T-helper 2 cell treated with Interferon-gamma antibody and Interleukin-4, amounts not matched to agents 5 μg/mL and 100 μg/mL, for 36 hours (primary cell): ENCODE measurements at regions not wholly inside any gene's neighbourhood (a gene's known extent, or its start where the extent isn't known, plus 50 kb on each side); places are given as distances from the start of the nearest gene placed in this dataset.

Source experiments
- DNase-seq: peaks from one replicate; pipeline ENCODE4 v3.0.0; 2021; ENCODE audit warnings: low spot score
- H3K27ac Mint-ChIP-seq: one replicate; pipeline ENCODE4 v1.8.0; 2021; ENCODE audit warnings: mild to moderate bottlenecking, mixed read lengths
- H3K27me3 Mint-ChIP-seq: one replicate; pipeline ENCODE4 v1.8.0; 2021; ENCODE audit warnings: low read depth, mixed read lengths
- H3K36me3 Mint-ChIP-seq: one replicate; pipeline ENCODE4 v1.8.0; 2021; ENCODE audit warnings: low read depth, mixed read lengths
- H3K4me1 Mint-ChIP-seq: one replicate; pipeline ENCODE4 v1.8.0; 2021; ENCODE audit warnings: low read depth, mixed read lengths
- H3K4me3 Mint-ChIP-seq: one replicate; pipeline ENCODE4 v1.8.0; 2022; ENCODE audit warnings: mild to moderate bottlenecking, moderate library complexity, mixed read lengths
- H3K9me3 Mint-ChIP-seq: one replicate; pipeline ENCODE4 v1.8.0; 2021; ENCODE audit warnings: mixed read lengths

GRCh38 chr1:87739704-87740103 is 411.0 kb downstream of the LMO4 start:
- no peak overlapping the region for H3K27ac Mint-ChIP-seq
- H3K36me3 Mint-ChIP-seq = no peaks in the 10 kb centered on the region
- H3K4me1 Mint-ChIP-seq = no peaks in the 10 kb centered on the region
- no peaks in the 10 kb centered on the region for H3K9me3 Mint-ChIP-seq
- DNase-seq = no peak
- H3K4me3 Mint-ChIP-seq = no peak overlapping the region
- no peaks in the 10 kb centered on the region for H3K27me3 Mint-ChIP-seq

GRCh38 chr1:87743256-87743655 is 414.6 kb downstream of the LMO4 start:
- DNase-seq = no peak
- Mint-ChIP-seq H3K27ac (no peak overlapping the region), H3K36me3 (no peaks in the 10 kb centered on the region), H3K27me3 (no peaks in the 10 kb centered on the region), H3K9me3 (no peaks in the 10 kb centered on the region), H3K4me3 (no peak overlapping the region), H3K4me1 (no peaks in the 10 kb centered on the region)

GRCh38 chr1:87744056-87744455 is 415.4 kb downstream of the LMO4 start:
- H3K4me1 Mint-ChIP-seq = no peaks in the 10 kb centered on the region

GRCh38 chr1:87744763-87745162 is 416.1 kb downstream of the LMO4 start:
- no peak overlapping the region for H3K27ac Mint-ChIP-seq
- no peak overlapping the region for H3K4me3 Mint-ChIP-seq

More at GRCh38 chr1:87744056-87744455, 415.4 kb downstream of the LMO4 start:
- Mint-ChIP-seq H3K27ac (no peak overlapping the region), H3K36me3 (no peaks in the 10 kb centered on the region), H3K9me3 (no peaks in the 10 kb centered on the region), H3K4me3 (no peak overlapping the region), H3K27me3 (no peaks in the 10 kb centered on the region)
- no peak for DNase-seq

GRCh38 chr1:87753366-87753765 is 424.7 kb downstream of the LMO4 start:
- H3K36me3 Mint-ChIP-seq = no peaks in the 10 kb centered on the region
- H3K4me1 Mint-ChIP-seq = no peaks in the 10 kb centered on the region
- no peak overlapping the region for H3K27ac Mint-ChIP-seq
- no peaks in the 10 kb centered on the region for H3K27me3 Mint-ChIP-seq
- H3K4me3 Mint-ChIP-seq = no peak overlapping the region
- H3K9me3 Mint-ChIP-seq = no peaks in the 10 kb centered on the region
- DNase-seq = no peak

More at GRCh38 chr1:87744763-87745162, 416.1 kb downstream of the LMO4 start:
- Mint-ChIP-seq H3K4me1 (no peaks in the 10 kb centered on the region), H3K36me3 (no peaks in the 10 kb centered on the region), H3K9me3 (no peaks in the 10 kb centered on the region), H3K27me3 (no peaks in the 10 kb centered on the region)
- no peak for DNase-seq

GRCh38 chr1:87754139-87754538 is 425.5 kb downstream of the LMO4 start:
- Mint-ChIP-seq H3K4me3 (no peak overlapping the region), H3K27me3 (no peaks in the 10 kb centered on the region), H3K36me3 (no peaks in the 10 kb centered on the region), H3K9me3 (no peaks in the 10 kb centered on the region), H3K4me1 (no peaks in the 10 kb centered on the region), H3K27ac (no peak overlapping the region)
- no peak for DNase-seq

- Mint-ChIP-seq H3K4me3 (no peak overlapping the region), H3K4me1 (no peaks in the 10 kb centered on the region), H3K9me3 (no peaks in the 10 kb centered on the region), H3K27ac (no peak overlapping the region), H3K36me3 (no peaks in the 10 kb centered on the region), H3K27me3 (no peaks in the 10 kb centered on the region)
- DNase-seq = no peak
Measured at GRCh38 chr1:87757676-87758075, 429.0 kb downstream of the LMO4 start.

- no peak for DNase-seq
- Mint-ChIP-seq H3K27ac (no peak overlapping the region), H3K36me3 (no peaks in the 10 kb centered on the region), H3K4me1 (no peaks in the 10 kb centered on the region), H3K4me3 (no peak overlapping the region), H3K9me3 (no peaks in the 10 kb centered on the region), H3K27me3 (no peaks in the 10 kb centered on the region)
Measured at GRCh38 chr1:87759421-87760087, 430.9 kb downstream of the LMO4 start.

GRCh38 chr1:87760155-87760554 is 431.5 kb downstream of the LMO4 start:
- Mint-ChIP-seq H3K27me3 (no peaks in the 10 kb centered on the region), H3K27ac (no peak overlapping the region), H3K4me1 (no peaks in the 10 kb centered on the region), H3K4me3 (no peak overlapping the region), H3K9me3 (no peaks in the 10 kb centered on the region), H3K36me3 (no peaks in the 10 kb centered on the region)
- no peak for DNase-seq

- Mint-ChIP-seq H3K27me3 (no peaks in the 10 kb centered on the region), H3K4me3 (no peak overlapping the region), H3K27ac (no peak overlapping the region), H3K9me3 (no peaks in the 10 kb centered on the region), H3K36me3 (no peaks in the 10 kb centered on the region), H3K4me1 (no peaks in the 10 kb centered on the region)
- DNase-seq = no peak
Measured at GRCh38 chr1:87760654-87761053, 432.0 kb downstream of the LMO4 start.

GRCh38 chr1:87763483-87763882 is 434.8 kb downstream of the LMO4 start:
- Mint-ChIP-seq H3K36me3 (no peaks in the 10 kb centered on the region), H3K27ac (no peak overlapping the region), H3K27me3 (no peaks in the 10 kb centered on the region), H3K4me1 (no peaks in the 10 kb centered on the region), H3K4me3 (no peak overlapping the region), H3K9me3 (no peaks in the 10 kb centered on the region)
- DNase-seq = no peak

- H3K9me3 Mint-ChIP-seq = peaks cover 5% of the 10 kb centered on the region
- H3K36me3 Mint-ChIP-seq = no peaks in the 10 kb centered on the region
- no peak for DNase-seq
- H3K27me3 Mint-ChIP-seq = no peaks in the 10 kb centered on the region
- H3K4me1 Mint-ChIP-seq = no peaks in the 10 kb centered on the region
- no peak overlapping the region for H3K27ac Mint-ChIP-seq
- H3K4me3 Mint-ChIP-seq = no peak overlapping the region
Measured at GRCh38 chr1:87765057-87765680, 436.5 kb downstream of the LMO4 start.

GRCh38 chr1:87765681-87766070 is 437.0 kb downstream of the LMO4 start:
- Mint-ChIP-seq H3K27me3 (no peaks in the 10 kb centered on the region), H3K36me3 (no peaks in the 10 kb centered on the region), H3K9me3 (peaks cover 5% of the 10 kb centered on the region), H3K27ac (no peak overlapping the region), H3K4me1 (no peaks in the 10 kb centered on the region), H3K4me3 (no peak overlapping the region)
- no peak for DNase-seq

- Mint-ChIP-seq H3K9me3 (peaks cover 5% of the 10 kb centered on the region), H3K36me3 (no peaks in the 10 kb centered on the region), H3K4me1 (no peaks in the 10 kb centered on the region), H3K4me3 (no peak overlapping the region), H3K27ac (no peak overlapping the region), H3K27me3 (no peaks in the 10 kb centered on the region)
- no peak for DNase-seq
Measured at GRCh38 chr1:87766737-87767136, 438.1 kb downstream of the LMO4 start.

GRCh38 chr1:87778896-87779295 is 450.2 kb downstream of the LMO4 start:
- DNase-seq = no peak

More at GRCh38 chr1:87778896-87779295, 450.2 kb downstream of the LMO4 start:
- no peaks in the 10 kb centered on the region for H3K9me3 Mint-ChIP-seq
- no peaks in the 10 kb centered on the region for H3K36me3 Mint-ChIP-seq
- no peak overlapping the region for H3K4me3 Mint-ChIP-seq
- no peak overlapping the region for H3K27ac Mint-ChIP-seq
- no peaks in the 10 kb centered on the region for H3K27me3 Mint-ChIP-seq
- H3K4me1 Mint-ChIP-seq = no peaks in the 10 kb centered on the region
